ENCODE measurements at regions not wholly inside any gene's neighbourhood (a gene's known extent, or its start where the extent isn't known, plus 50 kb on each side); places are given as distances from the start of the nearest gene placed in this dataset.
"Not testable (repeated sequence)": the region's sequence is repeated elsewhere in the genome, so short reads cannot be mapped to it uniquely, and the experiment has no call there.

DNA sequence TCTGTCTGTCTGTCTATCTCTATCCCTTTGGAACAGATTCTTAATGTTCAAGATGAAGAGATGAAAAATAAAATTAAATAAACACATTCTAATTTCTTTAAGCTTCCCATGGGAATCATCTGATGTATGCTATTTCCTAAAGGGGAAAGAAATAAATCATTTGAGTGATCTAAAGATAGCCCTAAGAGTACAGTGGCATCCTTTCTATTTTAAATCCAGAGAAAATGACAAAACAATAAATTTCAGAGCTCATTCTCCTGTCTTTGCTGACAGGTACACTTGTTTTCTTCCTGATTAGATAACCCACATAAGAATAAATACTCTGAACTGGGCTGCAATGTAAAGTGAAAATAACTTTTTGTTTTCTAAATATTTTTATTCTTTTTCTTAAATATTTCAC, 550.4 kb downstream of the JRKL start:
- no peak for FAIRE-seq

DNA sequence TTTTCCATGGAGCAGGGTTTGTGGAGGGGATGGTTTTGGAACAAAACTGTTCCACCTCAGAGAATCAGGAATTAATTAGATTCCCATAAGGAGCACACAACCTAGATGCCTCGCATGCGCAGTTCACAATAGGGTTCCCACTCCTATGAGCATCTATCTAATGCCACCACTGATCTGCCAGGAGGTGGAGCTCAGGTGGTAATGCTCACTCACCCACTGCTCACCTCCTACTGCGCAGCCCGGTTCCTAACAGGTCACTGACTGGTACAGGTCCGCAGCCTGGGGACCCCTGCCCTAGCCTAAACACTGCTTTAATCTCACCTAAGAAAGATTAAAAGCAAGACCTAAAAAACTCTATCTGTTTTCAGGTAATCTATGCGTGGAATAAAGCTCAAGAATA, 553.0 kb downstream of the JRKL start:
- no peak for FAIRE-seq

DNA sequence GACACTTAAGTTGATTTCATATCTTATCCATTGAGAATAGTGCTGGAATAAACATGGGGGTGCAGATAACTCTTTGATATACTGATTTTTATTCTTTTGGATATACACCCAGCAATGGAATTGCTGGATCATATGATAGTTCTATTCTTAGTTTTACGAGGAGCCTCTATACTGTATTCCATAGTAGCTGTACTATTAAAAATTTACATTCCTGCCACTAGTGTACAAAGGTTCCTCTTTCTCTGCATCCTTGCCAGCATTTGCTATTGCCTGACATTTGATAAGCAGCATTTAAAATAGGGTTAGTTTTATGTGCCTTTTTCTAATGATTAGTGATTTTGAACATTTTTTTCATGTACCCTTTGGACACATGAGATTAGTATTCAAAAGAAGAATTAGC, 554.2 kb downstream of the JRKL start:
- FAIRE-seq: no peak

DNA sequence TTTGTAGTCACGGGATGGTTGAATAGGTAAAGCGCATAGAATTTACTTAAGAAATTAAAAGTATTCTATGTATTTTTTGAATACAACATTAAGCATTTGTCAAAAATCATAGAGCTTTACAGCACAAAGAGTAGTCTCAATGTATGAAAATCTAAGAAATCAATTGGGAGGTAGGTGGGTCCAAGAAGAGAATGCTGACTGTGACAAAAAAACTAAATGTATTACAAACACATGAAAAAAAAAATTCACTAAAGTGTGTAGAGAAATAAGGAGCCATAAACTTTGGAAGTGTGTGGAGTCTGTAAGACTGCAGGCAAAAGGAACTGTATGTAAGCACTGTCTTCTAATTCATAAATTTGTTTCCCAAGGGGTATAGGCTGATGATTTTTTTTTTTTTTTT, 558.3 kb downstream of the JRKL start:
- FAIRE-seq: no peak

DNA sequence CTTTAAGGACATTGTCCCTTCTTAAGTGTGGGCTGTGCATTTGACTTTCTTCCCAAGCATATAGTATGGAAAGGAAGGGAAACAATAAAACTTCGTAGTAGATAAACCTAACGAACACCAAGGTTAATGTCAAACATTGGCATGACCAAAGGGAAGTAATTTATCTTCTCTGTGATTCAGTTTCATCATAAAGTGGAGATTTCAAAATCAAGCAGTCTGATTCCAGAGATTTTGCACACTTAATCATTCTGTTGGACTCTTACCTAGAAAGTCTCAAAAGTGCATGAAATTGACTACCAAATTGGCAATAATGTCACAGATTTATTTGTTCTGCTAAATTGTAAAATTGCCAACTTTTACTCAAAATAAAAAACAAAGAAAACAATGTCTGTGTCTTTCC, 559.7 kb downstream of the JRKL start:
- no peak for FAIRE-seq

DNA sequence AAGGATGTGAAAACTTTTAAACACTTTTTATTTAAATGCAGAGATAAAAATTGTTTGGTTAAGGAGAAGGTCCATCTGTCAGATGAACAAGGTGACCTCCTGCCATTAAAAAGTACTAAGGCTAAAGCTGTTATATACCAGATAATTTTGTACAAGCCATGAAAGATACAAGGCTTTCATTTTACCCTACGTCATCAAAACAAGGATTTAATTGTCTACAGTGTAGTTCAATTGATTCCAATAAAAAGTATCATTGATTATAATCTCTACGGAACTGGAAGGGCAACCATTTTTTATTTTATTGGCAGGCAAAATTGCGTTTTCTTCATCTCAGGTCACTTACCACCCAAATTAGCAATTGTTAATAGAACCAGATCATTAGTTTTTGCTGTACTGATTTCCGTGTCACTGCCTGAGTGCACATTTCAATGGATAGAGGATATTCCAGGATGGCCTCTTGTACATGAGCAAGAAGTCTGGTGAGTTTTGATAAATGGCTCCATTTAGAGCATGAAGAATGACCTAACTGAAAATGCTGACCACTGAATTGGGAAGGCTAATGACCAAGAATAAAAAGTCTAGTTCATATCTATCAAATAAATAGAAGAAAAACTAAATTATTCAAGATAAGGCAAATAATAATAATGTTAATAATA, 564.9 kb downstream of the JRKL start:
- no peak for FAIRE-seq

DNA sequence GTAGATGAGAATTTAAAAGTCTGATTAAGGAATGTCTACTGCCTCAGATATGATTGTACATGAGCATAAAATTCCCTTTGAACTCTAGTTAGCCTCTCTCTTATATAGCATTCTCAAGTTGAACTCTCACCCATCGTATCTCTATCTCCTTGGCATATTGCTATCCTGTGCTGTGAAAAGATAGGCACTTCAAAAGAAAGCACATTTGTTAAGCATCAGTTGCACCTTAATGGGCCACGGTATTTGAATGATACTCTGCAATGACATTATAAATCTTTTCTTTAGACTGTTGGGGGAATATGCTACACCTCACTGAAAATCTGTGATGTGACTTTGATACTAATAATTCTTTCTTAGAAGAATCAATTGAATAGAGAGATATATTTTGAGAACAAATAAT, 570.7 kb downstream of the JRKL start:
- no peak for FAIRE-seq

DNA sequence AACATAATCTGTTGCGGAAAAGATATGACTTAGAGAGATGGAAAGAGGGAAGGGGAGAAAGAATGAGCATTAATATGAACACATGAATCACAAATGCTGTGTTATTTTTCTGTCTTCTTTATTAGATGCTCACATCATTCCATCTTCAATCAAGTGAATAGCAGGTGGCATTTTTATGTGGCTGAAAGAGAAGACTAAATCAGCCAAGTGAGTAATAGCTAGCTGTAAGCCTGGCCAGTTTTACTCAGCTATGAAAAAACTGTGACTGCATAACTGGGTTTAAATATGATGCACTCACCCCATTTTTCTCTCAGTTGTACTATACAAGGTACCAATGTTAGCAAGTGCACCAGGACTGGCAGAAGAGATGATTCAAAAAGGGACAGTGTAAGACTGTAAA, 571.1 kb downstream of the JRKL start:
- no peak for FAIRE-seq

DNA sequence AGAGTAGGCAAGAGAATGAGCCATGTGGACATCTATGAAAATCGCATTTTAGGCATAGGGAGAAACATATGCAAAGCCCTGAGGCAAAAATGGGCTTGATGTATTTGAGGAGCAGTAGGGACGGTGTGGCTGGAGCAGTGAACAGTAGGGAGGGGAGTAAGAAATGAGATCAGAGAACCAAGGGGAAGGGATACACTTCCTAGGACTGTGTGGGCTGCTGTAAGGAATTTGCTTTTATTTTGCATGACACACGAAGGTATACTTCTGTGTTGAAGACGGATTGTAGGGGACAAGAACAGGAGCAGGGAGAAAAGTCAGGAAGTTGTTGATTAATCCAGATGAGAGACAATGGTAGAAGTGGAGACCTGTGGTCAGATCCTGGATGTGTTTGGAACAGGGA, 572.1 kb downstream of the JRKL start:
- FAIRE-seq: no peak

DNA sequence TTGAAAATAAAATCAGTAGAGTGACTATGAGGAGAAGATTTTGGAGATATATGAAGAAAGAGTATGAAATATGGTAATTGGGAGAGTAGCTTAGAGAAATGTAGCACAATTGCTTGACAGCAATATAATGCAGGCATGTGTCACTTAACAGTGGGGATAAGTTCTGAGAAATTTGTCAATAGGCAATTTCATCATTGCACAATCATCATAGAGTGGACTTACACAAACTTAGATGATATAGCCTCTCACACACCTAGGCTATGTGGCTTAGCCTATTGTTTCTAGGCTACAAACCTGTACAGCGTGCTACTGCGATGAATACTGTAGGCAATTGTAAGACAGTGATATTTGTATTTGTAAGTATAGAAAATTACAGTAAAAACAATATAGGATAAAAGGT, 573.6 kb downstream of the JRKL start:
- FAIRE-seq: no peak

DNA sequence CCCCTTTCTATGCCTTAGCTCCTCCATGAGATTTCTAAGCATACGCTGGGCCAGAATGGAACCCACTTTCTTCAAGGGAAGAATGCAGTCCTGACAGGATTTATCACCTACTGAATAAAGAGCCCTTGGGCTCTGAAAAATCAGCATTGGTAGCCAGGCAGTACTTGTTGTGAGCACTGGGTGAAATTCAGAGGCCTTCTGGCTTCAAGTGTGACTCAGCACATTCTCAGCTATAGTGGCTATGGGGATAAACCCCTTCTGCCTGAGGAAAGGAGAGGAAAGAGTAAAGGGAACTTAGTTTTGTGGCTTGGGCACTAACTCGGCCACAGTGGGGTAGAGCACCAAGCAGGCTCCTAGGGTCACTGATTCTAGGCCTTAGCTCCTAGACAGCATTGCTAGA, 574.8 kb downstream of the JRKL start:
- no peak for FAIRE-seq

DNA sequence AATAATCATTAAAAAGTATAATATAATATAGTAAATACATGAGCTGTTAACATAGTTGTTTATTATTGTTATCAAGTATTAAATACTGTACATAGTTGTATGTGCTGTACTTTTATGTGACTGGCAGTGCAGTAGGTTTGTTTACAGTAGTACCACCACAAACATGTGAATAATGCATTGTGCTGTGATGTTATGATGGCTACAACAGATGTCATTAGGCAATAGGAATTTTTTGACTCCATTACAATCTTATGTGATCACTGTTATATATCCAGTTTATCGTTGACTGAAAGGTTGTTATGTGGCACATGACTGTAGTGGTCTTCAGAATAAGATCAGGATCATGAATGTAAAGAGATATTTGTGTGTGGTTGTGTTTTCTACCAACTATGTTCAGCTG, 577.8 kb downstream of the JRKL start:
- no peak for FAIRE-seq

DNA sequence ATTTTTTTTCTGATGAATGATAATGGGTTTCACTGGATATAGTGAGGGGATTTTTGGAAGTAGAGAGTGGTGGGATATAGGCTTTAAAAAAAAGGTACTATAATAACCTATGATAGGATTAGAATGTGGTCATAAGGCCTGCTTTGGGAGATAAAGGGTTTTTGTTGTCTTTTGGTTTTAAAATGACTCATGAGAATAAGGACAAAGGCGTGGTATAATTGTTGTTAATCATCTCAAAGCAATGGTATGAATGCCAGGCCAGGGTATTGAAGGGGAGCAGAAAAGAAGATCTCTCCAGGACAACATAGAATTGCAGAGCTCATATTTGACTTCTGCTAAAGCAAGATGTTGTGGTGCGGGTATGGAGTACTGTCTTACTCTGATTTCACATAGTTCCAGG, 579.4 kb downstream of the JRKL start:
- FAIRE-seq: no peak

DNA sequence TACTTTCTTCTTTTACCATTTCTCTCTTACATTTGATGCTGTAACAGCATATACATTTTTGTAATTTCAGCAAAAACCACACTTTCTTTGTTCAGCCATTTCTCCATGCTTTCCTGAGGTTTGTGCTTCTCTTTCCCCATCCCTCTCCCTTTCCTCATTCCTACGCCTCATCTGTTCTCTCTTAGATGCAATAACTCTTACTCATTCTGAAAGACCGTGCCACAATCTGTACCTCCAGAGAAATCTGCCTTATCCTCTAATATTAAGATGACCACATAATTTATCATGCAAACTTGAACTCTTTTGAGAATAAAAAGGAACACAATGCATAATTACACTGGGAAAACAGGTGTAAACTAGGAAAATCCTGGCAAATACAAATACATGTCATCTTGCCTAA, 588.9 kb downstream of the JRKL start:
- no peak for FAIRE-seq

DNA sequence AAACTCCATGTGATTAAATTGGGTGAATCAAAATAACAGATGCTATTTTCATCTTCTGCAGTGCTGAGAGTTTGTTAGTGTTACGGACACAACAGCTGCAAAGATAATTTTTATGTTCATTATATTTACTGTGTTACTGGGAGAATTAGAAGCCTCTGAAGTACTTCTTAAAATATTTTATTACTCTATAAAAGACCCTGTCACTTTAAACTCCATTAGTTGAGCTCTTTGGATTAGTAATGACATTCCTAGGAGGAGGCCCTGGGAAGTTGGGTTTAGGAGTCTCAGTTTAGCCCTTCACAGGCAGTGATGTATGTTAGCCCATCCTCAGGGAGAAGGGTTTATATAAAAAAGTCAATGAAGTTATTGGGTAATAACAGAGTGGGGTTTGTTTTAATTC, 596.7 kb downstream of the JRKL start:
- no peak for FAIRE-seq

DNA sequence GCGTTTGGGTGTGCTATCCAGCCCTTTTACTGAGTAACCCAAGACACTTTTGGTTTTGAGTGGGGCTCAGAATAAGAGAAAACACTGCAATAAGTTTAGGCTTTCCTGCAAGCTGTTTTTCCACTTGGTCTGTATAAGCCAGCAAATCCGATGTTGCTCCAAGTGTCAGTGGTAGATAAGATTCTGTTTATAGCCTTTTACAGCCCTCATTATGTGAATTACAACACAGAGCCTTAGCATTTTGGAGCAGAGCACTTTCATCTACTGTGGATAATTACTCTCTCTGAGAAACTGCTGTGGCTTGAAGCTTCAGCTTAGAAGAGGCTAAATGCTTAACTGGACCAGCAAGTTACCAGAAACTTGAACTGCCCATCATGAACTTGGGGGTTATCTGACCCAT, 601.1 kb downstream of the JRKL start:
- FAIRE-seq: no peak

DNA sequence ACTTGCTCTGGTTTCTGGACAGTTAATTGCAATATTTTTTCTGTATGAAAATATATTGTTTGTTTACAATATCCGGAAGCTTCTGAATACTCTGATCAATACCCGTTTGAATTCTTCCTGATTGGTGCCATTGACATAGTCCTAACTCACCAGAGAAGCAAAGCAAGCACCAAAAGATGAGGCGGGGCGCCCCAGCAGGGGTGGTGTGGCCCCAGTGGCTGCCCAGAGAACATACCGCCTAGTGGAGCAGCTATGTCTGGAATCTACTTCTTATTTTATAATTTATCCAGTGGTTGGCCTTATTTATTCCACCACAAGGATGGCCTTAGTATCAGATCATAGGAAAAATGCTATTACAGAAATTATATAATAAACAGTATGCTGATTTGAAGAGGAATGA, 610.7 kb downstream of the JRKL start:
- FAIRE-seq: no peak

DNA sequence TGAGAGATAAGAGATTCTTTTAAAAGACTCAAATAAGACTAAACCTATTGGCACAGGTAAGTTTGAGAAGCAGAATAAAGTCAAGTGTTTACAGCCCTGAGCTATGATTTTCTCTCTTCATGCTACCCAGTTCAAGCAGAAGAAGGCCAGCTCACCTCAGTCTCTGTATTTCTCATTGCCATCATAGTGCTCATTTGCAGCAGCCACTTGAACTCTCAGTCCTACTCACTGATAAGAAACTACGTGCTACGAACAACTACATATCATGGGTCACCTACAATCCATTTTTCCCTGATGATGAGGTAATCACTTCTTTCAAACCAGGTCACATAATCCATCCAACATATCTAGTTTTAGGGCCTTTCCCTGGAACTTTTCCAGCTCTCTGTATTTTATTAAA, 617.5 kb downstream of the JRKL start:
- FAIRE-seq: no peak

DNA sequence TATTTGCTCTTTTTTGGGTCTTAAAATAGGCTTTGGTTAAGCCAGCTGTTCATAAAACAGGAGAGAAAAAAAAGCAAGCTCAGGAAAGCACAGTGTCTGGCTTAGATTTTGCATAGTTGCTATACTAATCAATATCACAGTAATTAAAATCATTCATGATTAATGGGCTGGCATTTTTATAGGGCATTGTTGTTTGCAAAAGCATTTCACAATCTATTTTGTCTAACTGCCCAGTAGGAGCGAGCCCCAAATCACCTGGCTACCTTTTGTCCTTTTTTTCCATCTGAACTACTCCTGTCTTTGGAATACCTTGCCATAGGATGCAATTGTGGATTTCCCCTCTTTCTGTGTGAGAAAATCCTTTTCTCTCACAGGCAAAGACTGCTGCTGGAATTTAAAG, 619.8 kb downstream of the JRKL start:
- no peak for FAIRE-seq

DNA sequence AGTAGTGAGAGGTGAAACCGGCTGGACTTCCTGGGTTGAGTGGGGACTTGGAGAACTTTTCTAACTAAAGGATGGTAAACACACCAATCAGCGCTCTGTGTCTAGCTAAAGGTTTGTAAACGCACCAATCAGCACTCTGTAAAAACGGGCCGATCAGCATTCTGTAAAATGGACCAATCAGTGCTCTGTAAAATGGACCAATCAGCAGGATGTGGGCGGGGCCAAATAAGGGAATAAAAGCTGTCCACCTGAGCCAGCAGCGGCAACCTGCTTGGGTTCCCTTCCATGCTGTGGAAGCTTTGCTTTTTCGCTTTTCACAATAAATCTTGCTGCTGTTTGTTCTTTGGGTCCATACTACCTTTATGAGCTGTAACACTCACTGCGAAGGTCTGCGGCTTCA, 621.2 kb downstream of the JRKL start:
- not testable (repeated sequence) for FAIRE-seq

DNA sequence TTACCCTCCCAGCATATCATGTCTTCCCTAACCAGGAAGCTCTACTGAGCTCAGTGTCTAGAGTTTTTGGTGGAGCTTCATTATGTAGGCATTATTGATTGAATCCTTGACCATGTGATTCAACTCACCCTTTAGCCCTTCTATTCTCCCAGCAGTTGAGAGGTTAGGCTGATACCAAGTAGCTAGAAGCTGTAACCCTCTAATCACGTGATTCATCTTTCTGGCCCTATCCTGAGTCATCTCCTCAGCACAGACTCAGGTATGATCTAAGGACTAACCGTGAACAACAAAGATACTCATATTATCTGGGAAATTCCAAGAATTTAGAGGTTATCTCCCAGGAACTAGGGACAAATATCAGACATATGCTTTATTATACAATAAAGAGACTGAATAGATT, 625.5 kb downstream of the JRKL start:
- no peak for FAIRE-seq

DNA sequence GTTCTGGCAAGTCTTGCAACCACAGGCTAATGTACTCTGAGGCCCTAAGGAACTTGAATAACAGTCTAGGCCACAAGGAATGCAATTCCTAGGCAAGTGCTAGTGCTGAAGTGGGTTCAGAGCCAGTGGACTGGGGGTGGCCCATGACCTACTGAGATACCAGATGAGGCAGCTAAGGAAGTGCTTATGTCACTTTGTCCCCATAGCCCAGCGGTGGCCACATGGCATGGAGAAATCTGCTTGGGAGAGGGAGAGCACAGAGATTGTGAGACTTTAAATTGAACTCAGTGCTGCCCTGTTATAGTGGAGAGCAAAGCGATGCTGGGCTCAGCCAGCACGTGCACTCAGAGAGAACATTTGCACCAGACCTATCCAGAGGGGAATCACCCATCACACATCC, 629.5 kb downstream of the JRKL start:
- FAIRE-seq: no peak

DNA sequence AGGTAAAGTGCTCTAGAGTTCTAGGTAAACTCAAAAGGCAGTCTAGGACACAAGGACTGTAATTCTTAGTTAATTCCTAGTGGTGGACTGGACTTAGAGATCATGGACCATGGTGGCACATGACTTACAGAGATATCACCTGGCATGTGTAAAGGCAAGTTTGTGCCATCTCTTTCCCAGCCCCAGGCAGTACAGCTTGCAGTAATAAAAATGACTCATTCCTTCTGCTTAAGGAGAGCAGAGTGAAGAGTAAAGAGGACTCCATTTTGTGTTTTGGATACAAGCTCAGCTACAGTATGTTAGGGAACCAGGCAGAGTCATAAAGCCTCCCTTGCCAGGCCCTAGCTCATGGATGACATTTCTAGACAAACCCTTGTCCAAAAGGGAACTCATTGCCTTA, 629.9 kb downstream of the JRKL start:
- no peak for FAIRE-seq

DNA sequence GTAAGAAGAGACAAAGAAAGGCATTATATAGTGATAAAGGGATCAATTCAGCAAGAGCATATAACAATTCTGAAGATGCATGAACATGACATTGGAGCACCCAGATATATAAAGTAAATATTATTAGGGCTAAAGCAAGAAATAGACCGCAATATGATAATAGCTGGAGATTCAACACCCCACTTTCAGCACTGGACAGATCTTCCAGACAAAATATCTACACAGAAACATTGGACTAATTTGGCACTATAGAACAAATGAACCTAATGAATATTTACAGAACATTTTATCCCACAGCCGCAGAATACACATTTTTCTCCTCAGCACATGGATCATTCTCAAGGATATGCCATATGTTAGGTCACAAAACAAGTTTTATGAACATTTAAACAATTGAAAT, 633.1 kb downstream of the JRKL start:
- no peak for FAIRE-seq

DNA sequence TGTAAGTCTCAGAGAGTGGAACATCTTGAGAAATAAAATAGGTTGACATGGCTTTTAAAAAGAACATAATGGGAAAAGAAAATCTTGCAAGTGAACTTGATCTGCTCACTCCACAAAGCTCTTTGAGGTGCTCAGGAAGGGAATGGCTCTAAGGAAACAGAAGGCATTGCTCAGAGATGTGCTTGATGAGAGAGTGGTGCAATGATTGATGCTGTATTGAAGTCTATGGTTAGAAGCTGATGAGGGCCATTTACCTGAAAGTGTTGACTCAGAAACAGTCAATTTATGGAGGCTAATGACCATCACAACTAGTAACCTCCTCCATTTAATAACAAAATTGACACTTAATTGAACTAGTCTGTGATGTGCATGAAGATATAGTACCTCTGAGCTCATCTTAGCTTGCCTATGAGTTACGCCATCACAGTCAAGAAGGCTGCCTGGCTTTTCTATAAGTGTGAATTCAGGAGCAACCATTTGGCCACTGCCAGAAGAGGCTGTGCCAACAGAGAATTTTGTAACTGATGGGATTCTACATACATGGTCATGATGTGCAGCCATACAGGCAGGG, 639.1 kb downstream of the JRKL start:
- FAIRE-seq: no peak

DNA sequence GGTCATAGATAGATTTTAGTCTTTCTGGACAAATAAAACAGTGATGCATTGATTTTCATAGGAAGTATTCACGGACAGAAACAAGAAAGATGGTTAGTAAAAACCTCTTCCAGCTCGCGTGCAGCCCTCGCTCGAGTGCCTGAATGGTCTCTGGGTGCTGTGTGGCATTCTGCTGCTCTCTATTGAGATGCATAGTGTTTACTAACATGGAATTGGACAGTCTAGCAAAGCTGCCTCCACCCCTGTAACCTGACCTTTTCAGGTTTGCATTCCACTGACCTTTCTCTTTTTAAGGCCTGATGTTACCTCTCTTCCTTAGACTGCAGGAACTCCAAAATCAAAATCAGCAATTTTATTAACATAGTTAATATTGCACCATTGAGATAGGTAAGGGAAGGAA, 643.4 kb downstream of the JRKL start:
- FAIRE-seq: no peak
